ENCODE measurements at regions not wholly inside any gene's neighbourhood (a gene's known extent, or its start where the extent isn't known, plus 50 kb on each side); places are given as distances from the start of the nearest gene placed in this dataset.
A peak's percentile ranks its signal among the peaks of the same experiment; 100 is the strongest.

DNA sequence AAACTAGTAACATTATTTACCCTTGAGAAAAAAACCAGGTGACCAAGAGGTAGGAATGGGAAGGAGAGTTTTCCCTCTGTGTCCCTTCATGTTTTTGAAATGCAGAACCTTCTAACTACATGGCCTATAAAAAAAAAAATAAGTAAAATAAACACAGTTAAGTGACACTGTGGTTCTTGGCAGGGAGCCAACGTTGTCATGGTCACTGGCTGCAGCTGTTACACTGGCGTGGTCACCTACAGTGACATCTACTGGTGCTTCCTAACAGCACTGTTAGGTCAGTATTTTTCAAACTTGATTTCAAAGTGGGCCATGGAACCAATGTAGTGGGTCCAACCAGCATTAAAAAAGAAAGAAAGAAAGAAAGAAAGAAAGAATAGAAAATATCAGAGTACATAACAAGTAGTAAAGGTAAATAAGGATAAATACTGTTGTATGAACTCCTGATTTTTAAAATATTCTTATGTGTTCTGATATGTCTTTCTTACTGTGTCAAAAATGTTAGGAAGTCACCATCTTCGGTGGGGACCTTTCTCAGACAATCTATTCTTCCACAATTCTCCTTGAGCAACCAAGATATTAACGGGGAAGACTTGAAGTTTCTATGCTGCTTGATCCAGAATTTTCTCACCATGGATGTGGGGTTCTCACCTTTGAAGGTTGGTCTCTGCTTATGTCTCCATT is 59.1 kb upstream of the PJA2 start:
- CTCF ChIA-PET, result interaction anchor here (1.3 to 1.9 kb wide), 2 partner anchors 787 to 827 kb away, joined by 4 to 6 read pairs; no protein-coding TSS in a partner anchor
- no peak overlapping the region for H3K27ac ChIP-seq (ENCODE audit: low read depth, low read length)
- no peak overlapping the region for H3K4me3 ChIP-seq (ENCODE audit: low read depth, low read length)
- no peaks in the 10 kb centered on the region for H3K9me3 ChIP-seq (ENCODE audit: control insufficient read depth, insufficient read depth, low read length)
- POLR2A ChIA-PET, result no interaction called here
- TF ChIP-seq, protein P1, sequence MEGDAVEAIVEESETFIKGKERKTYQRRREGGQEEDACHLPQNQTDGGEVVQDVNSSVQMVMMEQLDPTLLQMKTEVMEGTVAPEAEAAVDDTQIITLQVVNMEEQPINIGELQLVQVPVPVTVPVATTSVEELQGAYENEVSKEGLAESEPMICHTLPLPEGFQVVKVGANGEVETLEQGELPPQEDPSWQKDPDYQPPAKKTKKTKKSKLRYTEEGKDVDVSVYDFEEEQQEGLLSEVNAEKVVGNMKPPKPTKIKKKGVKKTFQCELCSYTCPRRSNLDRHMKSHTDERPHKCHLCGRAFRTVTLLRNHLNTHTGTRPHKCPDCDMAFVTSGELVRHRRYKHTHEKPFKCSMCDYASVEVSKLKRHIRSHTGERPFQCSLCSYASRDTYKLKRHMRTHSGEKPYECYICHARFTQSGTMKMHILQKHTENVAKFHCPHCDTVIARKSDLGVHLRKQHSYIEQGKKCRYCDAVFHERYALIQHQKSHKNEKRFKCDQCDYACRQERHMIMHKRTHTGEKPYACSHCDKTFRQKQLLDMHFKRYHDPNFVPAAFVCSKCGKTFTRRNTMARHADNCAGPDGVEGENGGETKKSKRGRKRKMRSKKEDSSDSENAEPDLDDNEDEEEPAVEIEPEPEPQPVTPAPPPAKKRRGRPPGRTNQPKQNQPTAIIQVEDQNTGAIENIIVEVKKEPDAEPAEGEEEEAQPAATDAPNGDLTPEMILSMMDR (IDR thresholded peaks at IDR 0.05; ENCODE audit: low read depth, low read length), result peak; percentile 70
- DNase-seq (ENCODE audit: low read depth, low spot score), result peak; percentile 78
- peaks cover 2% of the 10 kb centered on the region for H3K27me3 ChIP-seq (ENCODE audit: control insufficient read depth, insufficient read depth, low read length)

- no peak for DNase-seq (ENCODE audit: low read depth, low spot score)
- POLR2A ChIA-PET, result no interaction called here
- TF ChIP-seq, protein P1 (IDR thresholded peaks at IDR 0.05; ENCODE audit: low read depth, low read length), result no peak
- H3K27me3 ChIP-seq (ENCODE audit: control insufficient read depth, insufficient read depth, low read length), result peaks cover 2% of the 10 kb centered on the region
- no peak overlapping the region for H3K27ac ChIP-seq (ENCODE audit: low read depth, low read length)
- CTCF ChIA-PET, result interaction anchor here (0.8 to 1.9 kb wide), 2 partner anchors 11 to 826 kb away, joined by 3 to 4 read pairs; no protein-coding TSS in a partner anchor
- no peaks in the 10 kb centered on the region for H3K9me3 ChIP-seq (ENCODE audit: control insufficient read depth, insufficient read depth, low read length)
- H3K4me3 ChIP-seq (ENCODE audit: low read depth, low read length), result no peak overlapping the region
Measured at GRCh38 chr5:109468288-109468676, 58.5 kb upstream of the PJA2 start.

DNA sequence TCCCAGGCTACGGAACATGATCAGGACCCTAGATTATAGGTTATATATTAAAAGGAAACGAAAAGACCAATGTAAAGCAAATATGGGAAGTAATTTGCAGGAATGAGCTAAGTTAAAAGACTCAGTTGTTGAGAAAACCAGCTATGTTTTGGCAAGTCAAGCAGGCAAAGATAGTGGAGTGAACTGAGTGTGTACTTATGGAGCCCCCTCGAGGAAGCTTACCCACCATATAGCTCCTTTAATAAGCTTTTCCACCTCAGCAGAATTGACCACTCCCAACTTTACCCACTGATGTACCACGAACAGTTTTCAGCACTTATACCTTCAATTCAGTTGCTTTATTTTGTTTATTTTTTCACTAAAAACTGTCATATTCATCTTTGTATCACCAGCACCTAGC is 57.3 kb upstream of the PJA2 start:
- DNase-seq (ENCODE audit: low read depth, low spot score), result no peak
- Histone ChIP-seq H3K27ac (ENCODE audit: low read depth, low read length) (no peak overlapping the region), H3K9me3 (ENCODE audit: control insufficient read depth, insufficient read depth, low read length) (no peaks in the 10 kb centered on the region), H3K27me3 (ENCODE audit: control insufficient read depth, insufficient read depth, low read length) (no peaks in the 10 kb centered on the region), H3K4me3 (ENCODE audit: low read depth, low read length) (no peak overlapping the region)
- ChIA-PET CTCF (interaction anchor here (1.9 kb wide), 1 partner anchor 825 kb away, joined by 4 read pairs; no protein-coding TSS in a partner anchor), POLR2A (no interaction called here)
- TF ChIP-seq, protein P1 (IDR thresholded peaks at IDR 0.05; ENCODE audit: low read depth, low read length), result no peak
